NCI-H2227 treated with DMSO at 0.1 percent for 48 hours (cell line): ENCODE measurements at regions not wholly inside any gene's neighbourhood (a gene's known extent, or its start where the extent isn't known, plus 50 kb on each side); places are given as distances from the start of the nearest gene placed in this dataset.
"Not testable (repeated sequence)": the region's sequence is repeated elsewhere in the genome, so short reads cannot be mapped to it uniquely, and the experiment has no call there.

Experiments used
- DNase-seq: peaks from one replicate; lab custom pipeline; 2025; lab: John Stamatoyannopoulos, UW

DNA sequence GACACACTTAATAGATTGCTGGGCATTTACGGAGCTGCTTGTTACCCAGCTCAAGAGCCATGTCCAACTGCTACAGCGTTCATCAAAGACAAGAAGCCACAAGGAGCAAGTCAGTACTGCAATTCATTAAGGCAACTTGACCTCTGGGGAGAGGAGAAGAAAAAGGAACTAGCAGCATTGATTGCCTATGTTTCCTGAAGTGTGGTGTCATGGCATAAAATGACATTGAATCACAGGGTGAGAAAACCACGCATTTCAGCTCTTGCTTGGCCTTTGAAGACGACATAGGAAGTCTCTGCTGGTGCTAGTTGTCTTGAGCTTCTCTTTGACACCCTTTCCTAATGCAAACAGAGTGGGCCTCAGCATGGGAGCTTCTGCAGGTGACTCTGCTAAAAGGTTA lies 139.1 kb downstream of the CDH26 start:
- DNase-seq = no peak

DNA sequence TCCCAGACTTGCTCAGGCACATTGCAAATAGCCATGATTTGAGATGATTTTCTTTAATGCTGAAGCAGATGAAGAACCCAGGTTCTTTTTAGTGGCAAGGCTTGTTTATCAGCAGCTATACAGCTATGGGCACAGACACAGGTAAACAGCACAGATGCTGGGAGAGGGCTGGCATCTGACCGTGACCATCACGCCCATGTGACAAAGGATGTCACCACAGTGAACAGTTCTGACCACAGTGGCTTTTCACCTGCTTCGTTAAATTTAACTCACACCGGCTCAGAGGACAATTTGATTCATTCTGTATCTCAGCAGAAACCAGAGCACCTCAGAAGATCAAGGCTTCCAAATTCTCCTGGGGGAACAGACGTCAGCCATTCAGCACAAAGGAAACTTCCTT lies 142.6 kb downstream of the CDH26 start:
- DNase-seq = no peak

DNA sequence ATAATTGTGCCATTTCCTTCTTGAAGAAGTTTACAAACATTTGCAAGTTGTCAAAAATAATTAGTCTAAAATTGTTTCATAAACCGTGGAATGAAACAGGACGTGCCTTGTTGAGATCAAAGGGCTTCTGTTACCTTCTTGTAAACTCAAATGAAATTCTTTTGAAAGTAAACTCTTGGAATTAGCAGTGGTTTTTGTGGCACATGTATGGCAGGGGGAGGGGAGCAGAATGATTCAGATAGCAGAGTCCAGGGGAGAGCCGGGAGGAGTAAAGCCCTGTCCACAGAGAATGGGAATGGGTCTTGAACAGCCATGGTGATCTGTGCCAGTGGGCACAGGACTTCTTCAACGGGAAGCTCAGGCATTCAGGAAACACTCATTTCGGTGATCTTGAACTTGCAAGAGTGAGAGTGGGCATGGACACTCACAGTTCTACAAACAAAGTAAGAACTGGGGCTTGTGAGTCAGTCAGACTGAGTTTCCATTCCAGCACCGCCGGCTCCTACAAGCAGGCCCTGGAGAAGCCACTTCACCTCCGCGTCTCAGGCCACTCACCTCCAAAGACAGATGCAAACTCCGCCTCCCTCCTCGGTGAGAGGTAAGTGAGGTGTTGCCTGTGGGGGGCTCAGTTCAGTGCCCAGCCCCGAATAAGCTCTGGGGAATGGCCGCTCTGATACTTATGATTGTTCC lies 143.1 kb downstream of the CDH26 start:
- DNase-seq = no peak

DNA sequence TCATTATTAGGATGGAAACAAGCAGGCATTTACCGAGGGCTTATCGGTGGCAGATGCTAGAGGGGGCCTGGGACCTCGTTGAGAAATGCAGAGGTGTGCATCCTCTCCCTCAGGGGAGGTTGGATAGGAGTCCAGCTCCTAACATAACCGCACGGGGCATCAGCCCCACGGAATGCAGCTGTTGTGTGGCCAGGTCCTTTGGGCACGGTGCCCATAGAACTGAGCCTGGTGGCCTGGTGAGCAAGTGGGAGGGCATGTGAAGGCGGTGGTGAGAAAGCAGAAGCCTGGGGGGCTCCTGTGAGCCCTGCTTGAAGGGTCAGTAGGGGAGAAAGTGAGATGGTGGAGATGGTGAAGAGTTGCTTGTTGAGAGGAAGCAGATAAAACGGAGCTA lies 143.7 kb downstream of the CDH26 start:
- DNase-seq = no peak

DNA sequence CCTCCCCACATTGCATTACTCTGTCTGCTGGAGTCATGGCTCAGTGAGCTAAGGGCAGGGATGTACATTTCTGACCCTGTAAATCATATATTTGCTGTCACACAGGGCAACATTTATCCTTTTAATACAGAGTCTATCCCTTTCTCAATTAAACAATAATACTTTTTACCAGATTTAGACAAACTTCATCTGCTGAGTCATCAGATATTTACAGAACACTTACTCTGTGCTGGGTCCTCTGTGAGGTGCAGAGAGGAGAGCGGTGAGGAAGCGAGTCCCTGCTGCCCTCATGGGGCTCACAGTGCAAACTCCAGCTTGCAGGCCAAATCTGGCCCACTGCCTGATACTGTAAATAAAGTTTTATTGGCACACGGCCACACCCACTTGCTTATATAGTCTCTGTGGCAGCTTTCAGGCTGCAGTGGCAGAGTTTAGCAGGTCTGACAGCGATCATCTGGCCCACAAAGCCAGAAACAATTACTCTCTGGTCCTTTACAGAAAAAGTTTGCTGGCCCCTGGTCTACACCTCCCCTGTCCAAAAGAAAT lies 144.5 kb downstream of the CDH26 start:
- DNase-seq = no peak

DNA sequence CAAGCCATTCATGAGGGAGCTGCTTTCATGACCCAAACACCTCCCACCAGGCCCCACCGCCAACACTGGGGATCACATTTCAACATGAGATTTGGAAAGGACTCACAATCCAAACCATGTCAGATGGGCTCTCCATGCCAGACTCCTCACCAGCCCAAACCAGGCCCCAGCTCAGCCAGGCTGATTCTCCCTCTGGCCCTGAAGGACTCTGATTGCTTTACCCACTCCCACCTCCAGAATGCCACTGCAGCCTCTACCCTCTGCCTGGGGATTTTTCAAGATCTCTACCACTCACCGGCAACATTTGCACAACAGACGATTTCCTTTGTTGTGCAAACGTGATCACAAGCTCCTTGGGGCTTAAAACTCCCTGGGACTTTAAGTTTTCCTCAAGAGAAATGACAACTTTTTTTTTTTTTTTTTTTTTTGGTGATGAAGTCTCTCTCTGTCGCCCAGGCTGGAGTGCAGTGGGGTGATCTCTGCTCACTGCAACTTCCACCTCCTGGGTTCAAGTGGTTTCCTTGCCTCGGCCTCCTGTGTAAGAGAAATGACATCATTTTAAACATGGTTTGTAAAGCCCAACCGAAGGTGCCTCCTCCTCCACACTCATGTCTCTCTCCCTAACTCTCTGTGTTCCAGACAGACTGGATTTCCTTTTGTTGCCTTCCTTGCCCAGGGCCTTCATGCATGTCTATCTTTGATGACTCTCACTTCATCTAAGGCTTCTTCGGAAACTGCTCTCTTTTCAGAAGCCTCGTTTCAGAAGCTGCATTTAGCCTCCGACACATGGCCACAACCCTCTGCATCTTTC lies 147.0 kb downstream of the CDH26 start:
- DNase-seq = no peak

DNA sequence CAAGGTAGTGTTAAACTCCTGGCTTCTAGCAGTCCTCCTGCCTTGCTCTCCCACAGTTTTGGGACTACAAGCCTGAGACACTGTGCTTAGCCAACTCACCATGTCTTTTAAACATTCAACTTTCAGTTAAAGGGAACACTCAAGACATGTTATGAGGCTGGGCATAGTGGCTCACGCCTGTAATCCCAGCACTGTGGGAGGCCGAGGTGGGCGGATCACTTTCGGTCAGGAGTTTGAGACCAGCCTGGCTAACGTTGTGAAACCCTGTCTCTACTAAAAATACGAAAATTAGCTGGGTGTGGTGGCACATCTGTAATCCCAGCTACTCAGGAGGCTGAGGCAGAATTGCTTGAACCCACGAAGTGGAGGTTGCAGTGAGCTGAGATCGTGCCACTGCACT lies 148.0 kb downstream of the CDH26 start:
- DNase-seq = not testable (repeated sequence)

DNA sequence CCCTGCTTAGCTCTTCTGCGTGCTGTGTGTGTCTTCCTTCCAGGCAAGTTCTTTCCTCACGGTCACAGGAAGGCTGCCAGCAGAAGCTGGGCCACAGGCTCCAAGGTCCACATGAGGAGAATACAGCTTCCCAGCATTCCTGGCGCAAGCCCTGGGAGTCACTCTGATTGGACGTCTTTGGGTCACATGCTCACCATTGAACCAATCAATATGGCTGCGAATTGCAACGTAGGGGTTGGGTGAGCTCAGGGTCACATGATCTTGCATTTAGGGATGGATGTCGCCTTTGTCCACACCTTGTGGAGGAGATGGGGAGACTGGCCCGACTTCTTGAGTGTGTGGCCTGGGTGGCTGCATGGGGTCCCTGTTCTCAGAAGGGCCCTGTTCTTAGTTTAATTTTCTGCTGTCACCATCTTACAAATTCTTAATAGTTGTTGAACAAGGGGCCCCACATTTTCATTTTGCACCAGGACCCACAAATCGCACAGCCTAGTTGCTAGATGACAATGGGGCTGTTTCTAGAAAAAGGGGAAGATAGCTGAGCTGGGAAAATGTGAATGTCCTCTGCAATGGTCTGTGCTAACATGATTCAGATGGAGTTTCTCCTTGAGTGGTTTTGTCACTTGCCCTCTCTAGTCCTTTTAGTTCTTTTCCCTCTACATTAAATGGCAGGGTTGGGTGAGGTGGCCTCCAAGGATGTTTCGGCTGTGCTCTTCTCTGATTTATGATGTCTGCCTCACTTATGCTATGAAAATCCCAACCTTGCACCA lies 149.6 kb downstream of the CDH26 start:
- no peak for DNase-seq

DNA sequence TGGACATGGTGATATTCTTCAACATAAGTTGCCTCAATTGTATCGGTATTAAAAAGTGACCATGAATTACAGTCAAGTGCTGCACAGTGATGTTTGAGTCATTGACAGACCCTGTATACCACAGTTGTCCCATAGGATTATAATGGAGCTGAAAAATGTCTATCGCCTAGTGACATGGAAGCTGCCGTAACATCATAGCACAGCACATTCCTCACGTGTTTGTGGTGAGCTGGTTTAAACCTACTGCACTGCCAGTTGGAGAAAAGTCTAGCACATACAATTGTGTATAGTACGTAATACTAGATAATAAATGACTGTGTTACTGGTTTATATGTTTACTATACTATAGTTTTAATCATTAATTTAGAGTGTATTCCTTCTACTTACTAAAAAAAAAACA lies 150.2 kb downstream of the CDH26 start:
- DNase-seq = no peak

DNA sequence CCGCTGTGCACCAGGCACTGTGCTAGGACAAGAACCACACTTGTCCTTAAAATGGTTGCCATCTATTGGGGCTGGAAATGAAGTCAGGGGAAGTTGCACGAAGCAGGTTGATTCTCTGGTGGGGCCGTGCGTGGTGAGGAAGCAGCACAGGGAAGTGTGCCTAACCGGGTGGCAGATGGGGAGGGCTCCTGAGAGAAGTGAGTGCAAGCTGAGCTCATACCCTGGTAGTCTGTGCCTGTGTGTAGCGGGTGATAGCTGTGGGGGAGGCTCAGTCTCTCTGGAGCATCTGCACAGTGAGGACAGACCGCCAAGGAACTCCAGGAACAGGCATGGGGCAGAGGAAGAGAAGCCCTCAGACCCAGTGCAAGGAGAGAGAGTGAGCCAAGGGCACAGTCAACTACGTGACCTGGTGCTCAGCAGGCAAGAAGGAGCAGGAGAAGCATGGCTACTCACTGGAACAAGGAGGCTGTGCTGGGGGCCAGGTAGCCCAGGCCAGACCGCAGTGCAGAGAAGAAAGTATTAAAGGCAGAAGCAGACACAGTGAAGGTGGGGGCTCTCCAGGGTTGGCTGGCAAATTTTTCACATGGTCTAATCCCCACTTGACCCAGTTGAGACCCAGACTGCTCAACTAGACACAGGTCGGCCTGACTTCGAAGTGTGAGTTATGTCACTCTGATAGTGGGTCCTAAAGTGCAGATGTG lies 155.0 kb downstream of the CDH26 start:
- DNase-seq = no peak

DNA sequence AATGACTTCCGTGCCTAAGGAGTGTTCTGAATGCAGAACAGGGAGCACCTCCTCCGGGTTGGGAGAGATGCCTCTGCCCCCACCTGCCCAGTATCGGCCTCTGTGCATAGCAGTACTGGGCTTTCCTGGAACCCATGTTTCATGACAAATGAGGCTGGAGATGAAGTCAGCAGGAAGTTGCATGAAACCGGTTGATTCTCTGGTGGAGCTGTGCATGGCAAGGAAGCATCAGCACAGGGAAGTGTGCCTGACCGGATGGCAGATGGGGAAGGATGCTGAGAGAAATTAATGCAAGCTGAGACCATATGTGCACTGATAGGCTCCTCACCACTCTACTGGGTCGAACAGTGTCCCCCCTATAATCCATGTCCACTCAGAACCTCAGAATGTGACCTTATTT lies 155.5 kb downstream of the CDH26 start:
- no peak for DNase-seq

DNA sequence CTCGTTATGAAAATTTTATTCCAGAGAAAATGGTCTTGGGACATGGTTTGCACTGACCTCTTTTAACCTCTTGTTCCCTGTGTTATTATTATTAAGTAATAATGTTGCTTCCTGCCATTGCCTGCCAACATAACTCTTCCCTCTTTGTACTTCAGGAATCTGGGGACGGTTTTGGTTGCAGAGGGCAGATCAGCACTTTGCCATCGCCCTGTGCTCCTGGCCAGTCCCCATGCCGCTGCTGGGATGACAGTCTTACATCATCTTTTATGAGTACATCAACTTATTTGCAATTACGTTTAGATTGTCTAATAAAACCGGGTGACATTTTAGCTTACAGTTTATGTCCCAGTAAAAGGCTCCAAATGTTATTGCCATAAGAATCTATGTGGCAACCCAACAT lies 157.2 kb downstream of the CDH26 start:
- no peak for DNase-seq

DNA sequence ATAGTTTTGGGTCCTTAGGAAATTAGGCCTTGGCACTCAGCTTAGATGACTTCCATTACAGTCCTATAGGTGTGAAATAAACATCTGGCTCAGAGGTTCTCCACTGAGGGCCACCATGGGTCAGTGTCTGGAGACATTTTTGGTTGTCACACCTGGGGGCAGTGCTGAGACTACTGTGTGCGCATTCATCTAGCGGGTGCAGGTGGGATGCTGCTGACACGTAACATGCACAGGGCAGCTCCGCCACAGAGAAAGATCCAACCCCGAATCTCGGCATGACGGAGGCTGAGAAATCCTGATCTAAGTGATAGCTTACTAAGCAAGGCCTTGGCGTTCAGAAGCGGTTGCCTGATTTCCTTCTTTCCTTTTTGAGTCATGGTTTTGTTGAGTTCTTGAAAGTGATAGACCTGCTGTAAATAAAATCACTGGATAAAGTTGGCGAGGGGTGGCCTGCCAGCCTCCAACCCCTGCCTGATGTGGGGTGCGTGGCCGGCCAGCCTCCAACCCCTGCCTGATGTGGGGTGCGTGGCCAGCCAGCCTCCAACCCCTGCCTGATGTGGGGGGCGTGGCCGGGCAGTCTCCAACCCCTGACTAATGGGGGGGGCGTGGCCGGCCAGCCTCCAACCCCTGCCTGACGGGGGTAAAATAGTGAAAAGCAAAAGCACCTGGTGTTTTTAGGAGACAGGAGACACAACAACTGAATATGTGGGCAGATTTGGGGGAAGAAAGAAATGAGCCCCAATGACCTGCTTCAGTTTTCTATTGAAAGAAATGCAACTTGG lies 158.1 kb downstream of the CDH26 start:
- no peak for DNase-seq

DNA sequence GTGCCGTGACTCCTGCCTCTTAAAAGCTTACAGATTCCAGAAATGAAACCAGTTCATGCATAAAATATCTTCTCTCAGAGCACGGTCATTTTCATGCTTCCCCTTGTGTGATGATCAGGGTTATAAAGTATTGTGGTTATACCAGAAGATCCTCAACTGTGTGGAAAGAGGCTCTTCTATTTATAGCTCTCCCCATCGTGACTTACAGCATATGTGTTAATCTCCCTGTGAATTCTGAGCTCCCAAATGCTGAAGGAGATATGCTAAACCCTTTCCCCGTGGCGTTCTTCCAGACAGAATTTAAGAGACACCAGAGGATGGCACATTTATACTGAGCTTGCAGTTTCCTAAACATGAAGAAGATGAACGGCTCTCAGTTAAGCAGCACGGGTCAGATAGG lies 158.8 kb downstream of the CDH26 start:
- no peak for DNase-seq

DNA sequence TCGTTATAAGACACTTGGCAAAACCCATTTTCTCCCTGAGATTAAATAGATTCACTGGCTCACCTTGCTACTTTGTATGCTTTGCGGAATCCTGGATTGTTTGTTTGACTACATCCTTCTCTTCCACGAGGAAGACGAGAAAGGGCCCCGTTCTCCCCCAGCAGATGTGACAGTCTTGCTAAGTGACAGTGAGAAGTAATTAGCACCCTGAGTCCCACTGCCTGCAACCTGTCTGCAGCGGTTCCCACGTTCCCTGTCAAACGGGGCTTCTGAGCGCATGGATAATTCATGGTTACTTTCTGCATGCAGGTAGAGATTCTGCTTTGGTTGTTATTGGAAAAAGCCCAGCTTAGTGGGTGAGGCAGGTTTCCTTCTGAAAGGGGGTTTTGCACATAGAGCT lies 163.7 kb downstream of the CDH26 start:
- no peak for DNase-seq

DNA sequence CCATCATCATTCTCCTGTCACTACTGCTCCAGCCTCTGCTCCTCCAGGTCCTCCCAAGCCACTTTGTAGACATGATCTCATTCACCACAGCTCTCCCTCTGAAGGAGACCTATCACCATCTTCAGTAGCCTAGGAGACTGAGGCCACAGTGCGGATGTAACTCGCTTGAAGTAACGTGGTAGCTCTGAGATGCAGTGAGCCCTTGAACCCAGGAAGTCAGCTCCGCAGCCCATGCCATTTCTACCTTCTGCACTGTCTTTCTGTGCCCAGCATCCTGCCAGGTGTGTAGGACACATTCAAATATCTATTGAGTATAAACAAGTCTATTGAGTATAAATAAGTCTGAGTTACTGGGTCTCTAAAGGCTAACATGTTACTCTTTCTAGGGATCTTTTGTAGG lies 164.4 kb downstream of the CDH26 start:
- no peak for DNase-seq

DNA sequence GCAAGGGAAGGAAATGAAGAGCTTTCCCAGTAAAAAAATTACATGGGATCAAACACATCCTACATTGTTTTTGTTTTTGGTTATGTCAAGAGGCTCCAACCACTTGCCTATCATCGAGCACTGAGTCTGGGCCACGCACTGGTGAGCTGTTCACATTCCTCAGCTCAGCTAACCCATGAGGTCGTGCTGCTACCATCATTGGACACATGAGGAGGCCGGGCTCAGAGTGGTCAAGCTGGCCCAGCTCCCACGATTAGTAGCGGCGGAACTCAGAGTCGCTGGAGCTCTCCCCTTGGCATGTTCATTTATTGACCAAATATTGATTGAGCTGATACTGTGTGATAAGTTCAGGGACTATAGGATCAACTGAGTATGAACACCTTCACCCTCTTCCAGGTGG lies 164.9 kb downstream of the CDH26 start:
- no peak for DNase-seq

DNA sequence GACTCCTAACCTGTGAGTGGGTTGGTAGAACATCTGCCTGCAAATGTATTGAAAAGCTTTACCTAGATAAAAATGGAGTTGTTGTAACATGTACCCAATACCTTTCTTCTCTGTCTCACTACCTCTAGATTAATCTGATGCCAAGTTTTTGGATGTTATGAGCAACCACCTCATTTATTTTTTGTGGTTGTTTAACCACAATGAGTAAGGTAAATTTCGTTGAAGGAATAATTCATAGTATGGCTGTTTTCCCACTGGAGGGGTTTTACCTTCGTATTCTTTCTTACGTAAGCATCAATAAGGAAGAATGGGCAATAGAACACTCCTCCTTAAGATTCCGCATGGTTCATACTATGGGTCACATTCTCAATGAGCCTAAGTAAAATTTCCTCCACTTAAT lies 165.4 kb downstream of the CDH26 start:
- no peak for DNase-seq

DNA sequence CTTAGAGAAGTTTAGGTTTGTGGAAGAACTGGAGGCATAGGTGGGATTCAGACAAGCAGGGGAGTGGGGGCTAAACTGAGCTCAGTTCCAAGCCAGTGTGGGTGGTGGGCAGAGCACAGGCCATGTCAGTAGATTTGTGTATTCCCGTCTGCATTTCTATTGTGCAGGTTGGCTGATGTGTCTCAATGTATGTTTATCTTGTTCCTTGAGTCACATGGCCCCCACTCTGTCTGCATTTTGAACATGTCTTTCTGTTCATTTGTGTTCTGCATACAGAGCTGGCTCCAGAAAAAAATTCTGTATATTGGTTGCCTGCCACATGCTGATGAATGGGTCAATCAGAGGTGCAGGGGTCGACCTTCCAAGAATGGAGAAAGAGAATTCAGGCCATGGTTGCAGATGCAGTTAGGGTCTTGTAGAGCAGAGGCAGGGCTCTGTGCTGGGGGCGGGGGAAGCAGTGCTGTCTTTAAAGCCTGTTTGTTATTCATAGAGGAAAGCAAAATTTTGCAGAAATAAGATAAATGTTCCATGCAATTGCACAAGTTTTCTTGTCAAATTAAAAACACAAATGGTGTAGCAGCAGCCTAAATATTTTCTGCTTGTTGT lies 166.7 kb downstream of the CDH26 start:
- DNase-seq = no peak

DNA sequence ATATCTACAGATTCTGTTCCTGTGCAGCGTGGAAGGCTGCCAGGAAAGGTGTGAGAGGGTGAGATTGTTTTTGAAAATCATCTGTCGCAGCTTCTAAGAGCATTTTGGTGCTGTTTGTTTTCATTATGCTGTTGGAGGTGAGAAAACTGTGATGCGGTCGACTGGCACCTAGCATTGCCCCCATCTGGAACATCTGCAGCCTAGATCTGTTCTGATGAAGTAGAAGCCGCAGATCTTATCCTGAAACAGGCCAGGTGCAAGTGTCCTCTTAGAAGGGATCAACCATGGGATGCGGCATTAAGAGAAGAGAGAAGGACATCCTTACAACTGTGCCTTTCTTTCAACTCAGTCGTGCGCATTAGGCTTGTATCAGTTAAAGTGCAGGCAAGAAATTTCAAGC lies 167.3 kb downstream of the CDH26 start:
- no peak for DNase-seq

DNA sequence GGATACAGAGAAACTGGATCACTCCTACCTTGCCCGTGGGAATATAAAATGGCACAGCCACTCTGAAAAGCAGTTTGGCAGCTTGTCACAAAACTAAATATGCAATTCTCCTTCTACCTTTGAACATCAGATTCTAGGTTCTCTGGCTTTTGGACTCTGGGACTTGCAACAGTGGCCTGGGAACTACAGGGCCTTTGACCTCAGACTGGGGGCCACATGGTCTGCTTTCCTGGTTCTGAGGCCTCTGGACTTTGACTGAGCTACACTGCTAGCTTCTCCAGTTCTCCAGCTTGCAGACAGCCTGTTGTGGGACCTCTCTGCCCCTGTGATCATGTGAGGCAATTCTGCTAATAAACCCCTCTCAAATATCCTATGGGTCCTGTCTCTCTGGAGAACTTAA lies 168.8 kb downstream of the CDH26 start:
- DNase-seq = no peak
